Sigmoid colon (tissue), 4 donors: ENCODE measurements at regions not wholly inside any gene's neighbourhood (a gene's known extent, or its start where the extent isn't known, plus 50 kb on each side); places are given as distances from the start of the nearest gene placed in this dataset.

Experiments
- CTCF ChIP-seq, 4 experiments: fragments of 450-650 bp in 3 of 4; fragments of 200-600 bp in 1 of 4; IDR thresholded peaks; one replicate each; pipeline ENCODE4 v1.5.1; 2016 to 2019; ENCODE audit warnings: antibody characterized with exemption in 4 of 4, mild to moderate bottlenecking in 3 of 4, moderate library complexity in 2 of 4
- EP300 ChIP-seq, 4 donors: sonication (generic); formaldehyde crosslinking; IDR thresholded peaks; one replicate each; pipeline ENCODE4 v1.6.1; 2017; ENCODE audit warnings: antibody characterized with exemption in 4 of 4
- POLR2A ChIP-seq, 2 donors: fragments of 450-650 bp; IDR thresholded peaks; one replicate each; pipeline ENCODE4 v1.6.1; 2016; ENCODE audit warnings: antibody characterized with exemption in 2 of 2, mild to moderate bottlenecking in 2 of 2, moderate library complexity in 2 of 2
- POLR2AphosphoS5 ChIP-seq, 4 donors: sonication (generic); formaldehyde crosslinking; IDR thresholded peaks; one replicate each; pipeline ENCODE4 v1.6.1; 2017; ENCODE audit warnings: antibody characterized with exemption in 4 of 4

- TF ChIP-seq CTCF (IDR thresholded peaks at IDR 0.05) (no peak), POLR2A (IDR thresholded peaks at IDR 0.05) (no peak), POLR2AphosphoS5 (IDR thresholded peaks at IDR 0.05) (no peak), EP300 (IDR thresholded peaks at IDR 0.05) (no peak)
Observed at GRCh38 chr2:59462422-59463197, 1090.8 kb downstream of the BCL11A start.
